Right atrium auricular region (tissue), 2 donors: ENCODE measurements at regions not wholly inside any gene's neighbourhood (a gene's known extent, or its start where the extent isn't known, plus 50 kb on each side); places are given as distances from the start of the nearest gene placed in this dataset.

Experiments
- DNase-seq: peaks from one replicate; pipeline ENCODE4 v3.0.0-alpha.2; 2019; ENCODE audit warnings: low spot score
- H3K27ac ChIP-seq, 2 donors: fragments of 200-600 bp; sonication (generic); 1 replicate in 1 of 2; 2 replicates in 1 of 2; pipeline ENCODE4 v1.5.1; 2016 to 2019
- H3K27me3 ChIP-seq, 2 donors: fragments of 200-600 bp; sonication (generic); one replicate each; pipeline versions ENCODE4 v1.5.1 to v1.6.0; 2017 to 2019
- H3K36me3 ChIP-seq: fragments of 200-600 bp; sonication (generic); one replicate; pipeline ENCODE4 v1.5.1; 2016
- H3K4me1 ChIP-seq, 2 donors: fragments of 200-600 bp; sonication (generic); one replicate each; pipeline versions ENCODE4 v1.5.1 to v1.6.0; 2017 to 2019
- H3K4me3 ChIP-seq, 2 donors: fragments of 200-600 bp; sonication (generic); 1 replicate in 1 of 2; 2 replicates in 1 of 2; pipeline ENCODE4 v1.5.1; 2017 to 2019; ENCODE audit warnings: mild to moderate bottlenecking in 1 of 2, moderate library complexity in 1 of 2
- H3K9me3 ChIP-seq, 2 donors: fragments of 200-600 bp; sonication (generic); one replicate each; pipeline ENCODE4 v1.5.1; 2019
- CTCF ChIP-seq, 2 donors: fragments of 200-600 bp; sonication (generic); IDR thresholded peaks; one replicate each; pipeline ENCODE4 v1.5.1; 2019; ENCODE audit warnings: antibody characterized with exemption in 2 of 2

- H3K36me3 ChIP-seq, result no peaks in the 10 kb centered on the region
- no peak for DNase-seq
- no peak overlapping the region for H3K27ac ChIP-seq
- H3K4me3 ChIP-seq, result no peak overlapping the region
- H3K27me3 ChIP-seq, result no peaks in the 10 kb centered on the region
- no peaks in the 10 kb centered on the region for H3K4me1 ChIP-seq
- TF ChIP-seq CTCF (IDR thresholded peaks at IDR 0.05), result no peak
- H3K9me3 ChIP-seq, result no peaks in the 10 kb centered on the region
These were observed 299.6 kb upstream of the SP4 start for GRCh38 chr7:21128062-21128817.

GRCh38 chr7:21131897-21132296 is 296.0 kb upstream of the SP4 start:
- TF ChIP-seq CTCF (IDR thresholded peaks at IDR 0.05), result no peak
- Histone ChIP-seq H3K27ac (no peak overlapping the region), H3K4me3 (no peak overlapping the region), H3K4me1 (no peaks in the 10 kb centered on the region), H3K9me3 (no peaks in the 10 kb centered on the region), H3K27me3 (no peaks in the 10 kb centered on the region), H3K36me3 (no peaks in the 10 kb centered on the region)
- no peak for DNase-seq

GRCh38 chr7:21134631-21135030 is 293.3 kb upstream of the SP4 start:
- DNase-seq, result no peak
- H3K27me3 ChIP-seq, result no peaks in the 10 kb centered on the region
- no peaks in the 10 kb centered on the region for H3K9me3 ChIP-seq
- H3K36me3 ChIP-seq, result no peaks in the 10 kb centered on the region
- H3K27ac ChIP-seq, result no peak overlapping the region
- H3K4me3 ChIP-seq, result no peak overlapping the region
- no peak for TF ChIP-seq CTCF (IDR thresholded peaks at IDR 0.05)
- no peaks in the 10 kb centered on the region for H3K4me1 ChIP-seq

- no peaks in the 10 kb centered on the region for H3K36me3 ChIP-seq
- H3K4me3 ChIP-seq, result no peak overlapping the region
- H3K27ac ChIP-seq, result no peak overlapping the region
- no peak for DNase-seq
- no peak for TF ChIP-seq CTCF (IDR thresholded peaks at IDR 0.05)
- no peaks in the 10 kb centered on the region for H3K4me1 ChIP-seq
- H3K27me3 ChIP-seq, result no peaks in the 10 kb centered on the region
- H3K9me3 ChIP-seq, result no peaks in the 10 kb centered on the region
These were observed 292.4 kb upstream of the SP4 start for GRCh38 chr7:21135437-21135836.

- H3K4me1 ChIP-seq, result no peaks in the 10 kb centered on the region
- H3K27ac ChIP-seq, result no peak overlapping the region
- no peak for DNase-seq
- no peaks in the 10 kb centered on the region for H3K9me3 ChIP-seq
- no peak overlapping the region for H3K4me3 ChIP-seq
- no peaks in the 10 kb centered on the region for H3K27me3 ChIP-seq
- no peak for TF ChIP-seq CTCF (IDR thresholded peaks at IDR 0.05)
- H3K36me3 ChIP-seq, result no peaks in the 10 kb centered on the region
These were observed 290.2 kb upstream of the SP4 start for GRCh38 chr7:21137640-21138039.

GRCh38 chr7:21140622-21141021 is 287.3 kb upstream of the SP4 start:
- Histone ChIP-seq H3K4me3 (no peak overlapping the region), H3K36me3 (no peaks in the 10 kb centered on the region), H3K27me3 (no peaks in the 10 kb centered on the region), H3K9me3 (no peaks in the 10 kb centered on the region), H3K27ac (no peak overlapping the region), H3K4me1 (no peaks in the 10 kb centered on the region)
- no peak for DNase-seq
- TF ChIP-seq CTCF (IDR thresholded peaks at IDR 0.05), result no peak
